ENCODE measurements at regions not wholly inside any gene's neighbourhood (a gene's known extent, or its start where the extent isn't known, plus 50 kb on each side); places are given as distances from the start of the nearest gene placed in this dataset.

GRCh38 chr17:45688820-45689219 lies 95.3 kb upstream of the CRHR1 start:
- Histone ChIP-seq H3K9me3 (replicated peaks; ENCODE audit: control insufficient read depth, insufficient read depth, low read length) (no peaks in the 10 kb centered on the region), H3K27me3 (ENCODE audit: control insufficient read depth in 2 of 2, insufficient read depth in 2 of 2, low read length in 2 of 2) (peaks cover 9 to 15% of the 10 kb centered on the region in 2 experiments), H3K79me2 (ENCODE audit: control insufficient read depth, insufficient read depth, low read length) (no peaks in the 10 kb centered on the region), H3K4me3 (replicated peaks in 1 of 3; ENCODE audit: insufficient read depth in 1 of 3, low read depth in 1 of 3, low read length in 3 of 3) (no peak overlapping the region), H3K27ac (ENCODE audit: insufficient read depth, low read depth, low read length) (no peak overlapping the region), H3K36me3 (ENCODE audit: control insufficient read depth in 2 of 2, extremely low read depth in 1 of 2, insufficient read depth in 2 of 2, low read length in 2 of 2) (no peaks in the 10 kb centered on the region), H4K20me1 (replicated peaks; ENCODE audit: control insufficient read depth, extremely low read depth, insufficient read depth, low read length) (no peaks in the 10 kb centered on the region), H2AFZ (ENCODE audit: low read depth, low read length) (no peak overlapping the region), H3K4me1 (ENCODE audit: control insufficient read depth, extremely low read depth, insufficient read depth, low read length) (no peaks in the 10 kb centered on the region), H3K4me2 (ENCODE audit: insufficient read depth, low read length) (no peak overlapping the region), H3K9me1 (replicated peaks; ENCODE audit: control insufficient read depth, extremely low read depth, insufficient read depth, low read length) (no peaks in the 10 kb centered on the region), H3K9ac (replicated peaks; ENCODE audit: extremely low read depth, insufficient read depth, low read length) (no peak overlapping the region)
- FAIRE-seq (no peak), DNase-seq (ENCODE audit: low read depth, low spot score) (no peak)
- intact Hi-C loops (cut with micrococcal nuclease): no loop called here
- CTCF ChIA-PET: interaction anchor here (1.1 kb wide), 1 partner anchor 49 kb away, joined by 3 read pairs; no protein-coding TSS in a partner anchor
- dilution Hi-C loops (cut with MboI; ENCODE audit: extremely low pct_ligation_motif_present, low sequenced_read_pairs): no loop called here
- TF ChIP-seq FOS (IDR thresholded peaks at IDR 0.05; ENCODE audit: borderline replicate concordance, insufficient read depth, low read length): no peak
- no peak for TF ChIP-seq GATA2 (IDR thresholded peaks at IDR 0.05; ENCODE audit: insufficient read depth, insufficient read length, low read depth, low read length)
- no peak for TF ChIP-seq MAX (IDR thresholded peaks at IDR 0.05; ENCODE audit: insufficient read depth, insufficient read length)
- TF ChIP-seq EZH2 (IDR thresholded peaks at IDR 0.05; ENCODE audit: borderline replicate concordance, low read depth, low read length, severe bottlenecking): no peak
- no peak for TF ChIP-seq CTCF (IDR thresholded peaks at IDR 0.05; ENCODE audit: extremely low read depth in 1 of 2, insufficient read depth in 1 of 2, low read depth in 1 of 2, low read length in 2 of 2)
- TF ChIP-seq POLR2A (IDR thresholded peaks at IDR 0.05; ENCODE audit: low read depth, low read length): no peak
- TF ChIP-seq POLR2AphosphoS5 (IDR thresholded peaks at IDR 0.05; ENCODE audit: insufficient read depth, low read depth, low read length): no peak
- TF ChIP-seq JUN (IDR thresholded peaks at IDR 0.05; ENCODE audit: borderline replicate concordance, insufficient read depth, insufficient read length, low read depth): no peak
- no TSS peak for BruUV-seq (replicated peaks)
- POLR2A ChIA-PET: no interaction called here
